CD4-positive, alpha-beta memory T cell (primary cell): ENCODE measurements at regions not wholly inside any gene's neighbourhood (a gene's known extent, or its start where the extent isn't known, plus 50 kb on each side); places are given as distances from the start of the nearest gene placed in this dataset.

Experiments
- CTCF ChIA-PET: fragments of 350-600 bp; sonication (Branson Sonifier 250); formaldehyde crosslinking; loops from one replicate; lab custom pipeline; 2021; ENCODE audit warnings: inconsistent platforms; ENCODE audit not compliant: partially characterized antibody; lab: Charles Lee
- POLR2A ChIA-PET: fragments of 350-600 bp; sonication (Branson Sonifier 250); formaldehyde crosslinking; loops from one replicate; lab custom pipeline; 2021; ENCODE audit not compliant: partially characterized antibody; lab: Charles Lee
- DNase-seq, 5 donors: peaks; one replicate each; pipeline versions ENCODE4 v3.0.0 to v3.0.0-alpha.2; 2020 to 2022; ENCODE audit warnings: mixed read lengths in 1 of 5
- H3K27ac ChIP-seq: one replicate; pipeline ENCODE4 v1.7.0; 2013; ENCODE audit warnings: low read depth, low read length
- H3K27me3 ChIP-seq: 2 replicates; pipeline ENCODE4 v1.7.0; 2013; ENCODE audit warnings: mild to moderate bottlenecking, low read length, moderate library complexity; ENCODE audit not compliant: insufficient read depth
- H3K36me3 ChIP-seq: 2 replicates; pipeline ENCODE4 v1.7.0; 2013; ENCODE audit warnings: mild to moderate bottlenecking, low read length, moderate library complexity; ENCODE audit not compliant: insufficient read depth
- H3K4me1 ChIP-seq: 2 replicates; pipeline ENCODE4 v1.7.0; 2013; ENCODE audit warnings: mild to moderate bottlenecking, low read length, moderate library complexity; ENCODE audit not compliant: insufficient read depth
- H3K4me3 ChIP-seq, 2 donors: one replicate each; pipeline ENCODE4 v1.7.0; 2013; ENCODE audit warnings: low read length in 2 of 2, mild to moderate bottlenecking in 1 of 2
- H3K9me3 ChIP-seq, 2 donors: one replicate each; pipeline ENCODE4 v1.7.0; 2013; ENCODE audit warnings: low read length in 2 of 2, control low read depth in 1 of 2; ENCODE audit not compliant: control insufficient read depth in 1 of 2
- H3K27ac Mint-ChIP-seq, 7 donors: one replicate each; pipeline ENCODE4 v1.8.0; 2020 to 2021; ENCODE audit warnings: mixed read lengths in 7 of 7, mild to moderate bottlenecking in 6 of 7, inconsistent platforms in 3 of 7, moderate library complexity in 3 of 7
- H3K27me3 Mint-ChIP-seq, 2 donors: one replicate each; pipeline ENCODE4 v1.8.0; 2020 to 2021; ENCODE audit warnings: mixed read lengths in 2 of 2
- H3K36me3 Mint-ChIP-seq, 2 donors: one replicate each; pipeline ENCODE4 v1.8.0; 2020 to 2021; ENCODE audit warnings: mixed read lengths in 2 of 2, inconsistent platforms in 1 of 2, mild to moderate bottlenecking in 1 of 2
- H3K4me1 Mint-ChIP-seq, 4 donors: one replicate each; pipeline ENCODE4 v1.8.0; 2020 to 2021; ENCODE audit warnings: mixed read lengths in 4 of 4, mild to moderate bottlenecking in 1 of 4
- H3K4me3 Mint-ChIP-seq, 8 donors: one replicate each; pipeline ENCODE4 v1.8.0; 2020 to 2021; ENCODE audit warnings: mixed read lengths in 8 of 8, mild to moderate bottlenecking in 7 of 8, moderate library complexity in 6 of 8, inconsistent platforms in 3 of 8
- H3K9me3 Mint-ChIP-seq, 8 donors: one replicate each; pipeline ENCODE4 v1.8.0; 2020 to 2021; ENCODE audit warnings: mixed read lengths in 8 of 8, mild to moderate bottlenecking in 5 of 8, inconsistent platforms in 3 of 8, moderate library complexity in 1 of 8
- intact Hi-C: fragments of 100-400 bp; cut with micrococcal nuclease; formaldehyde crosslinking; loops from one replicate; pipeline ENCODE4 v1.15.1; 2023

GRCh38 chr12:127065595-127065994 lies 1201.4 kb upstream of the TMEM132C start:
- CTCF ChIA-PET = interaction anchor here (1.4 kb wide), 1 partner anchor 42 kb away, joined by 3 read pairs; no protein-coding TSS in a partner anchor
- H3K36me3 ChIP-seq = no peaks in the 10 kb centered on the region

GRCh38 chr12:127070515-127071157 lies 1196.3 kb upstream of the TMEM132C start:
- peaks cover 0 to 4% (median 0%) of the 10 kb centered on the region in 4 donors for H3K4me1 Mint-ChIP-seq
- no peak overlapping the region for H3K27ac ChIP-seq
- intact Hi-C loops = no loop called here
- no peaks in the 10 kb centered on the region for H3K9me3 Mint-ChIP-seq
- no peak overlapping the region for H3K4me3 ChIP-seq
- POLR2A ChIA-PET = no interaction called here
- no peaks in the 10 kb centered on the region for H3K9me3 ChIP-seq
- H3K36me3 Mint-ChIP-seq = no peaks in the 10 kb centered on the region
- peaks cover 3 to 6% of the 10 kb centered on the region in 2 donors for H3K27me3 Mint-ChIP-seq
- no peak overlapping the region for H3K27ac Mint-ChIP-seq
- CTCF ChIA-PET = no interaction called here
- H3K4me1 ChIP-seq = no peaks in the 10 kb centered on the region
- H3K36me3 ChIP-seq = no peaks in the 10 kb centered on the region
- no peak for DNase-seq
- H3K4me3 Mint-ChIP-seq = no peak overlapping the region
- H3K27me3 ChIP-seq = no peaks in the 10 kb centered on the region

More at GRCh38 chr12:127065595-127065994, 1201.4 kb upstream of the TMEM132C start:
- no peaks in the 10 kb centered on the region for H3K4me1 ChIP-seq
- no peaks in the 10 kb centered on the region for H3K36me3 Mint-ChIP-seq
- no peak for DNase-seq
- H3K27ac Mint-ChIP-seq = no peak overlapping the region
- H3K9me3 ChIP-seq = no peaks in the 10 kb centered on the region
- H3K27me3 Mint-ChIP-seq = peaks cover 0 to 2% of the 10 kb centered on the region in 2 donors
- POLR2A ChIA-PET = no interaction called here
- H3K4me3 Mint-ChIP-seq = no peak overlapping the region
- no peak overlapping the region for H3K4me3 ChIP-seq
- no peak overlapping the region for H3K27ac ChIP-seq
- intact Hi-C loops = no loop called here
- no peaks in the 10 kb centered on the region for H3K9me3 Mint-ChIP-seq
- H3K4me1 Mint-ChIP-seq = peaks cover 0 to 2% (median 0%) of the 10 kb centered on the region in 4 donors
- no peaks in the 10 kb centered on the region for H3K27me3 ChIP-seq

GRCh38 chr12:127074161-127074560 lies 1192.8 kb upstream of the TMEM132C start:
- ChIA-PET CTCF (no interaction called here), POLR2A (no interaction called here)
- Histone ChIP-seq H3K36me3 (no peaks in the 10 kb centered on the region), H3K4me1 (no peaks in the 10 kb centered on the region), H3K27me3 (no peaks in the 10 kb centered on the region), H3K27ac (no peak overlapping the region), H3K4me3 (no peak overlapping the region), H3K9me3 (no peaks in the 10 kb centered on the region)
- Mint-ChIP-seq H3K9me3 (no peaks in the 10 kb centered on the region), H3K4me1 (peaks cover 0 to 4% (median 0%) of the 10 kb centered on the region in 4 donors), H3K27me3 (peaks cover 10 to 13% of the 10 kb centered on the region in 2 donors), H3K27ac (no peak overlapping the region), H3K4me3 (no peak overlapping the region), H3K36me3 (no peaks in the 10 kb centered on the region)
- no peak for DNase-seq
- intact Hi-C loops = no loop called here

GRCh38 chr12:127075981-127076380 lies 1191.0 kb upstream of the TMEM132C start:
- no peaks in the 10 kb centered on the region for H3K27me3 ChIP-seq
- H3K36me3 Mint-ChIP-seq = no peaks in the 10 kb centered on the region
- POLR2A ChIA-PET = no interaction called here
- H3K9me3 ChIP-seq = no peaks in the 10 kb centered on the region
- no peaks in the 10 kb centered on the region for H3K9me3 Mint-ChIP-seq
- peaks cover 0 to 4% (median 0%) of the 10 kb centered on the region in 4 donors for H3K4me1 Mint-ChIP-seq
- peaks cover 10 to 14% of the 10 kb centered on the region in 2 donors for H3K27me3 Mint-ChIP-seq
- no peak overlapping the region for H3K27ac ChIP-seq
- no peaks in the 10 kb centered on the region for H3K4me1 ChIP-seq
- H3K27ac Mint-ChIP-seq = no peak overlapping the region
- intact Hi-C loops = no loop called here
- no peak for DNase-seq
- CTCF ChIA-PET = no interaction called here
- no peaks in the 10 kb centered on the region for H3K36me3 ChIP-seq
- H3K4me3 Mint-ChIP-seq = no peak overlapping the region
- no peak overlapping the region for H3K4me3 ChIP-seq

- no peak overlapping the region for H3K4me3 ChIP-seq
- H3K27me3 Mint-ChIP-seq = peaks cover 10% of the 10 kb centered on the region in 2 donors
Observed at GRCh38 chr12:127077262-127078045, 1189.5 kb upstream of the TMEM132C start.

GRCh38 chr12:127078577-127079350 lies 1188.2 kb upstream of the TMEM132C start:
- POLR2A ChIA-PET = no interaction called here

More at GRCh38 chr12:127077262-127078045, 1189.5 kb upstream of the TMEM132C start:
- H3K9me3 Mint-ChIP-seq = no peaks in the 10 kb centered on the region
- Histone ChIP-seq H3K4me1 (no peaks in the 10 kb centered on the region), H3K36me3 (no peaks in the 10 kb centered on the region), H3K27ac (no peak overlapping the region), H3K9me3 (no peaks in the 10 kb centered on the region), H3K27me3 (no peaks in the 10 kb centered on the region)
- intact Hi-C loops = no loop called here
- H3K27ac Mint-ChIP-seq = peak overlapping the region in 1 of 7 donors; percentile 4
- POLR2A ChIA-PET = no interaction called here
- DNase-seq = no peak
- CTCF ChIA-PET = no interaction called here
- peaks cover 0 to 4% (median under 1%) of the 10 kb centered on the region in 4 donors for H3K4me1 Mint-ChIP-seq
- no peaks in the 10 kb centered on the region for H3K36me3 Mint-ChIP-seq
- no peak overlapping the region for H3K4me3 Mint-ChIP-seq

GRCh38 chr12:127079636-127080035 lies 1187.3 kb upstream of the TMEM132C start:
- Histone ChIP-seq H3K36me3 (no peaks in the 10 kb centered on the region), H3K27me3 (no peaks in the 10 kb centered on the region), H3K27ac (no peak overlapping the region), H3K9me3 (no peaks in the 10 kb centered on the region), H3K4me3 (no peak overlapping the region), H3K4me1 (peaks cover 10% of the 10 kb centered on the region)
- CTCF ChIA-PET = no interaction called here
- no peak for DNase-seq
- intact Hi-C loops = loop anchor here (5.0 kb wide), 1 partner anchor 83 kb away; no protein-coding TSS in a partner anchor
- peaks cover 7 to 18% (median 8%) of the 10 kb centered on the region in 4 donors for H3K4me1 Mint-ChIP-seq
- POLR2A ChIA-PET = no interaction called here
- no peaks in the 10 kb centered on the region for H3K36me3 Mint-ChIP-seq
- no peak overlapping the region for H3K4me3 Mint-ChIP-seq
- peaks cover 9 to 10% of the 10 kb centered on the region in 2 donors for H3K27me3 Mint-ChIP-seq
- no peaks in the 10 kb centered on the region for H3K9me3 Mint-ChIP-seq
- no peak overlapping the region for H3K27ac Mint-ChIP-seq

More at GRCh38 chr12:127078577-127079350, 1188.2 kb upstream of the TMEM132C start:
- H3K9me3 ChIP-seq = no peaks in the 10 kb centered on the region
- peaks cover 6% of the 10 kb centered on the region for H3K4me1 ChIP-seq
- CTCF ChIA-PET = no interaction called here
- peaks cover 5 to 13% (median 6%) of the 10 kb centered on the region in 4 donors for H3K4me1 Mint-ChIP-seq
- H3K27ac ChIP-seq = no peak overlapping the region
- intact Hi-C loops = no loop called here
- H3K27ac Mint-ChIP-seq = no peak overlapping the region
- peaks cover 9 to 10% of the 10 kb centered on the region in 2 donors for H3K27me3 Mint-ChIP-seq
- no peaks in the 10 kb centered on the region for H3K36me3 Mint-ChIP-seq
- no peaks in the 10 kb centered on the region for H3K36me3 ChIP-seq
- H3K4me3 Mint-ChIP-seq = no peak overlapping the region
- H3K27me3 ChIP-seq = no peaks in the 10 kb centered on the region
- H3K9me3 Mint-ChIP-seq = no peaks in the 10 kb centered on the region
- no peak overlapping the region for H3K4me3 ChIP-seq
- DNase-seq = no peak
